ENCODE measurements at regions not wholly inside any gene's neighbourhood (a gene's known extent, or its start where the extent isn't known, plus 50 kb on each side); places are given as distances from the start of the nearest gene placed in this dataset.

- no peak overlapping the region for H3K4me3 ChIP-seq
- WGBS, 2 donors: 83 to 84% methylated on average over 8 of the region's 8 CpGs
Measured at GRCh38 chrX:9087271-9088040, 53.5 kb upstream of the FAM9B start.

GRCh38 chrX:9088896-9089295 lies 55.0 kb upstream of the FAM9B start:
- WGBS, 2 donors: 82 to 87% methylated on average over 2 of the region's 2 CpGs
- Histone ChIP-seq H3K4me3 (no peak overlapping the region), H3K27me3 (peaks cover 0 to 19% (median 0%) of the 10 kb centered on the region in 7 donors), H3K4me1 (no peaks in the 10 kb centered on the region), H3K36me3 (no peaks in the 10 kb centered on the region), H3K9me3 (no peaks in the 10 kb centered on the region), H3K27ac (no peak overlapping the region)
- ATAC-seq (no peak), DNase-seq (no peak)
- intact Hi-C loops (cut with DNase I): no loop called here
- TF ChIP-seq CTCF (IDR thresholded peaks at IDR 0.05): no peak

More at GRCh38 chrX:9087271-9088040, 53.5 kb upstream of the FAM9B start:
- Histone ChIP-seq H3K4me1 (no peaks in the 10 kb centered on the region), H3K9me3 (no peaks in the 10 kb centered on the region), H3K27ac (no peak overlapping the region), H3K27me3 (peaks cover 0 to 19% (median 0%) of the 10 kb centered on the region in 7 donors), H3K36me3 (no peaks in the 10 kb centered on the region)
- intact Hi-C loops (cut with DNase I): no loop called here
- no peak for DNase-seq
- ATAC-seq: no peak
- TF ChIP-seq CTCF (IDR thresholded peaks at IDR 0.05): no peak

- Histone ChIP-seq H3K27ac (no peak overlapping the region), H3K4me3 (no peak overlapping the region), H3K36me3 (no peaks in the 10 kb centered on the region), H3K27me3 (peaks cover 0 to 19% (median 0%) of the 10 kb centered on the region in 7 donors), H3K9me3 (peaks cover 0 to 9% (median 0%) of the 10 kb centered on the region in 11 donors), H3K4me1 (no peaks in the 10 kb centered on the region)
- intact Hi-C loops (cut with DNase I): no loop called here
- no peak for ATAC-seq
- DNase-seq: no peak
- 80 to 83% methylated on average over 1 of the region's 1 CpG for WGBS, 2 donors
- no peak for TF ChIP-seq CTCF (IDR thresholded peaks at IDR 0.05)
Measured at GRCh38 chrX:9090766-9091165, 56.8 kb upstream of the FAM9B start.

- H3K4me3 ChIP-seq: no peak overlapping the region
- no peak for TF ChIP-seq CTCF (IDR thresholded peaks at IDR 0.05)
- no peaks in the 10 kb centered on the region for H3K36me3 ChIP-seq
- DNase-seq: no peak
- intact Hi-C loops (cut with DNase I): no loop called here
- peaks cover 0 to 9% (median 0%) of the 10 kb centered on the region in 11 donors for H3K9me3 ChIP-seq
- no peak overlapping the region for H3K27ac ChIP-seq
- WGBS, 2 donors: 82 to 88% methylated on average over 4 of the region's 4 CpGs
- peaks cover 0 to 19% (median 0%) of the 10 kb centered on the region in 7 donors for H3K27me3 ChIP-seq
- no peak for ATAC-seq
- H3K4me1 ChIP-seq: no peaks in the 10 kb centered on the region
Measured at GRCh38 chrX:9091258-9091657, 57.3 kb upstream of the FAM9B start.

Measured in heart right ventricle (tissue), 16 donors.